H9 (cell line): ENCODE measurements at regions not wholly inside any gene's neighbourhood (a gene's known extent, or its start where the extent isn't known, plus 50 kb on each side); places are given as distances from the start of the nearest gene placed in this dataset.

Source experiments
- DNase-seq: peaks from one replicate; pipeline ENCODE4 v3.0.0-alpha.2; 2017
- H2AFZ ChIP-seq: one replicate; pipeline ENCODE4 v1.6.1; 2013; ENCODE audit warnings: mild to moderate bottlenecking, low read length, control low read depth, moderate library complexity
- H2AK5ac ChIP-seq: 2 replicates; pipeline ENCODE4 v1.6.1; 2013; ENCODE audit warnings: low read length, control low read depth, mixed read lengths; ENCODE audit not compliant: insufficient read length
- H2BK120ac ChIP-seq: one replicate; pipeline ENCODE4 v1.6.1; 2013; ENCODE audit warnings: low read depth, mild to moderate bottlenecking, low read length, control low read depth, inconsistent platforms; ENCODE audit not compliant: poor library complexity, severe bottlenecking
- H2BK12ac ChIP-seq: 2 replicates; pipeline ENCODE4 v1.6.1; 2013; ENCODE audit warnings: low read length, control low read depth, mixed read lengths, low read depth; ENCODE audit not compliant: insufficient read length
- H2BK15ac ChIP-seq: 2 replicates; pipeline ENCODE4 v1.6.1; 2013; ENCODE audit warnings: low read depth, low read length, control low read depth
- H2BK20ac ChIP-seq: one replicate; pipeline ENCODE4 v1.6.1; 2013; ENCODE audit warnings: low read depth, mild to moderate bottlenecking, low read length, control low read depth, inconsistent platforms; ENCODE audit not compliant: poor library complexity, severe bottlenecking
- H2BK5ac ChIP-seq: 2 replicates; pipeline ENCODE4 v1.6.1; 2013; ENCODE audit warnings: low read length, control low read depth, mixed read lengths; ENCODE audit not compliant: insufficient read length
- H3K14ac ChIP-seq: 2 replicates; pipeline ENCODE4 v1.6.1; 2013; ENCODE audit warnings: low read length, control low read depth; ENCODE audit not compliant: insufficient read depth
- H3K18ac ChIP-seq: 2 replicates; pipeline ENCODE4 v1.6.1; 2013; ENCODE audit warnings: low read depth, mild to moderate bottlenecking, mixed read lengths, low read length, control low read depth; ENCODE audit not compliant: insufficient read length
- H3K23ac ChIP-seq: 2 replicates; pipeline ENCODE4 v1.6.1; 2013; ENCODE audit warnings: low read length, control low read depth, mixed read lengths, low read depth; ENCODE audit not compliant: insufficient read length
- H3K23me2 ChIP-seq: 2 replicates; pipeline ENCODE4 v1.6.1; 2013; ENCODE audit warnings: low read depth, mild to moderate bottlenecking, mixed read lengths, low read length, control low read depth; ENCODE audit not compliant: insufficient read length, poor library complexity, severe bottlenecking
- H3K27ac ChIP-seq: 2 replicates; pipeline ENCODE4 v1.5.1; 2013; ENCODE audit warnings: low read length, control low read depth, mixed read lengths, low read depth; ENCODE audit not compliant: insufficient read length
- H3K27me3 ChIP-seq: 2 replicates; pipeline ENCODE4 v1.6.1; 2013; ENCODE audit warnings: low read length, control low read depth, inconsistent platforms; ENCODE audit not compliant: insufficient read depth
- H3K4ac ChIP-seq: 2 replicates; pipeline ENCODE4 v1.6.1; 2013; ENCODE audit warnings: low read depth, mild to moderate bottlenecking, control low read depth, inconsistent platforms, low read length, moderate library complexity
- H3K4me1 ChIP-seq: 2 replicates; pipeline ENCODE4 v1.6.1; 2013; ENCODE audit warnings: low read length, control low read depth, inconsistent platforms; ENCODE audit not compliant: insufficient read depth
- H3K4me2 ChIP-seq: 2 replicates; pipeline ENCODE4 v1.6.1; 2013; ENCODE audit warnings: low read length, control low read depth, mixed read lengths; ENCODE audit not compliant: insufficient read length, insufficient read depth
- H3K56ac ChIP-seq: 2 replicates; pipeline ENCODE4 v1.6.1; 2013; ENCODE audit warnings: low read depth, mild to moderate bottlenecking, mixed read lengths, low read length, control low read depth; ENCODE audit not compliant: insufficient read length
- H3K79me1 ChIP-seq: 2 replicates; pipeline ENCODE4 v1.6.1; 2013; ENCODE audit warnings: low read depth, mild to moderate bottlenecking, moderate library complexity, low read length, control low read depth, inconsistent platforms; ENCODE audit not compliant: insufficient read depth, poor library complexity, severe bottlenecking
- H3K79me2 ChIP-seq: 2 replicates; pipeline ENCODE4 v1.6.1; 2013; ENCODE audit warnings: low read length, control low read depth, inconsistent platforms; ENCODE audit not compliant: insufficient read depth
- H3K9ac ChIP-seq: 2 replicates; pipeline ENCODE4 v1.6.1; 2013; ENCODE audit warnings: low read length, control low read depth, mixed read lengths; ENCODE audit not compliant: insufficient read length; ENCODE audit errors: extremely low read depth
- H3K9me3 ChIP-seq: one replicate; pipeline ENCODE4 v1.6.1; 2013; ENCODE audit warnings: low read depth, low read length, inconsistent platforms; ENCODE audit not compliant: control insufficient read depth
- H3T11ph ChIP-seq: one replicate; pipeline ENCODE4 v1.6.1; 2013; ENCODE audit warnings: mild to moderate bottlenecking, low read length, control low read depth, inconsistent platforms
- H4K20me1 ChIP-seq: one replicate; pipeline ENCODE4 v1.6.1; 2013; ENCODE audit not compliant: control insufficient read depth, insufficient read length, insufficient read depth
- H4K5ac ChIP-seq: 2 replicates; pipeline ENCODE4 v1.6.1; 2013; ENCODE audit warnings: low read depth, mild to moderate bottlenecking, mixed read lengths, low read length, control low read depth; ENCODE audit not compliant: insufficient read length
- H4K8ac ChIP-seq: replicated peaks from 2 replicates; pipeline ENCODE4 v1.6.1; 2013; ENCODE audit warnings: low read length, control low read depth, mixed read lengths, low read depth; ENCODE audit not compliant: insufficient read length
- H4K91ac ChIP-seq: 2 replicates; pipeline ENCODE4 v1.6.1; 2013; ENCODE audit warnings: low read depth, mild to moderate bottlenecking, moderate library complexity, mixed read lengths, low read length, control low read depth; ENCODE audit not compliant: insufficient read length
- H3K27ac Mint-ChIP-seq, 3 experiments: 2 replicates in 2 of 3; 3 replicates in 1 of 3; pipeline ENCODE4 v1.8.0; 2020 to 2021; ENCODE audit warnings: mixed read lengths in 3 of 3, mild to moderate bottlenecking in 1 of 3, moderate library complexity in 1 of 3
- H3K27me3 Mint-ChIP-seq: 2 replicates; pipeline ENCODE4 v1.8.0; 2021; ENCODE audit warnings: low read depth, mild to moderate bottlenecking, moderate library complexity, mixed read lengths
- H3K36me3 Mint-ChIP-seq, 3 experiments: 2 replicates in 2 of 3; 3 replicates in 1 of 3; pipeline ENCODE4 v1.8.0; 2020 to 2021; ENCODE audit warnings: low read depth in 3 of 3, mixed read lengths in 3 of 3; ENCODE audit not compliant: insufficient read depth in 1 of 3
- H3K4me1 Mint-ChIP-seq, 2 experiments: 2 replicates each; pipeline ENCODE4 v1.8.0; 2020; ENCODE audit warnings: mixed read lengths in 2 of 2
- H3K4me3 Mint-ChIP-seq, 2 experiments: 2 replicates in 1 of 2; 3 replicates in 1 of 2; pipeline ENCODE4 v1.8.0; 2020 to 2021; ENCODE audit warnings: mild to moderate bottlenecking in 2 of 2, mixed read lengths in 2 of 2, moderate library complexity in 1 of 2
- H3K9me3 Mint-ChIP-seq, 2 experiments: 2 replicates in 1 of 2; 3 replicates in 1 of 2; pipeline ENCODE4 v1.8.0; 2020; ENCODE audit warnings: mild to moderate bottlenecking in 2 of 2, mixed read lengths in 2 of 2, moderate library complexity in 1 of 2
- CTCF ChIP-seq: fragments of 200-600 bp; sonication (generic); conservative IDR thresholded peaks from 3 replicates; pipeline ENCODE4 v1.8.0; 2021; ENCODE audit warnings: antibody characterized with exemption, mild to moderate bottlenecking
- WGBS: extraction: QIAGEN DNeasy Blood & Tissue Kit; methylation state at CpG from one replicate; pipeline ENCODE4 v1.1.7; 2013; ENCODE audit warnings: missing lambda C conversion rate, low lambda C conversion rate, mixed read lengths; ENCODE audit not compliant: insufficient read length; ENCODE audit errors: extremely low coverage; 5-methylcytosine and 5-hydroxymethylcytosine counted together

DNA sequence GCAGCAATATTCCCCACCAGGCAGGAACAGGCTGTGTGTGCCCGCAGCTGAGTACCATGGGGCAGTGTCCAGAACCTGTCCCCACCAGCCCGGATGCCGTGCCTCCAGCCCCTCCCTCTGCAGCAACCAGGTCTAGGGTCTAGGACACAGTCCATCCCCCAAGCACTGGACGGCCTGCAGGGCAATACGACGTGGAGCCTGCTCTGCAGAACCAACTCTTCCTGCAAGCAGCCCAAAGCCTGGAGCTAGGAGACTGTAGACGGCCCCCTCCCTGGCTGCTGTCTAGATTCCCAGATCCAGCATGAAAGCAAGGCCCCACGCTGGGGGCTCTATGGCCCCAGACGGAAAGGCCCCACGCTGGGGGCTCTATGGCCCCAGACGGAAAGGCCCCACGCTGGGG is 128.2 kb upstream of the AFDN start:
- H3K4me2 ChIP-seq, result no peak overlapping the region
- no peak overlapping the region for H3K23ac ChIP-seq
- no peak overlapping the region for H2BK20ac ChIP-seq
- no peak overlapping the region for H4K91ac ChIP-seq
- no peak for DNase-seq
- H3K27me3 ChIP-seq, result no peaks in the 10 kb centered on the region
- H3K14ac ChIP-seq, result no peak overlapping the region
- no peak for TF ChIP-seq CTCF
- no peak overlapping the region for H3K9ac ChIP-seq
- Mint-ChIP-seq H3K9me3 (peaks cover 0 to 2% of the 10 kb centered on the region in 2 experiments; a peak in 1 of 5 replicates), H3K36me3 (peaks cover 0 to 9% (median 2%) of the 10 kb centered on the region in 3 experiments; a peak in 2 of 7 replicates), H3K27me3 (peaks cover 5% of the 10 kb centered on the region; the same call in 1 of the 2 replicates), H3K27ac (no peak overlapping the region), H3K4me3 (no peak overlapping the region), H3K4me1 (peaks cover 15 to 21% of the 10 kb centered on the region in 2 experiments)
- no peak overlapping the region for H4K5ac ChIP-seq
- H4K20me1 ChIP-seq, result no peaks in the 10 kb centered on the region
- no peak overlapping the region for H2AFZ ChIP-seq
- H3K4ac ChIP-seq, result no peak overlapping the region
- H3K4me1 ChIP-seq, result no peaks in the 10 kb centered on the region
- H3K27ac ChIP-seq, result no peak overlapping the region
- WGBS, result no CpG with 5 or more reads among the region's 12 CpGs
- H3K23me2 ChIP-seq, result no peaks in the 10 kb centered on the region
- no peak overlapping the region for H3T11ph ChIP-seq
- no peak overlapping the region for H2BK15ac ChIP-seq
- H3K79me1 ChIP-seq, result no peaks in the 10 kb centered on the region
- no peak overlapping the region for H2BK120ac ChIP-seq
- H4K8ac ChIP-seq, result no peak overlapping the region
- H2AK5ac ChIP-seq, result no peak overlapping the region
- no peak overlapping the region for H2BK5ac ChIP-seq
- no peaks in the 10 kb centered on the region for H3K79me2 ChIP-seq
- peaks cover 5% of the 10 kb centered on the region for H3K9me3 ChIP-seq
- H3K18ac ChIP-seq, result no peak overlapping the region
- H3K56ac ChIP-seq, result no peak overlapping the region
- H2BK12ac ChIP-seq, result no peak overlapping the region
